GM23338 (cell line): ENCODE measurements at regions not wholly inside any gene's neighbourhood (a gene's known extent, or its start where the extent isn't known, plus 50 kb on each side); places are given as distances from the start of the nearest gene placed in this dataset.

ENCODE experiments used
- ATAC-seq: fragments of 200-7000 bp; cut with Tn5 transposase; 3 replicates; pipeline ENCODE4 v1.9.1; 2020
- DNase-seq: peaks from one replicate; pipeline ENCODE4 v3.0.0-alpha.2; 2015; ENCODE audit warnings: low spot score
- H2AFZ ChIP-seq: fragments of 200-600 bp; sonication (generic); 2 replicates; pipeline ENCODE4 v1.8.0; 2016; ENCODE audit warnings: antibody characterized with exemption, mild to moderate bottlenecking, moderate library complexity
- H3F3A ChIP-seq: fragments of 200-600 bp; sonication (generic); replicated peaks from 2 replicates; pipeline ENCODE4 v1.8.0; 2017; ENCODE audit warnings: antibody characterized with exemption, mixed run types, low read depth
- H3K27ac ChIP-seq: fragments of 200-600 bp; sonication (generic); 2 replicates; pipeline ENCODE4 v1.6.1; 2016; ENCODE audit warnings: low read depth
- H3K27me3 ChIP-seq: fragments of 200-600 bp; sonication (generic); 2 replicates; pipeline ENCODE4 v1.8.0; 2016; ENCODE audit warnings: mild to moderate bottlenecking, mixed run types, moderate library complexity; ENCODE audit not compliant: insufficient read depth
- H3K36me3 ChIP-seq: fragments of 200-600 bp; sonication (generic); 2 replicates; pipeline ENCODE4 v1.8.0; 2016; ENCODE audit warnings: mild to moderate bottlenecking; ENCODE audit not compliant: insufficient read depth
- H3K4me1 ChIP-seq: fragments of 200-600 bp; sonication (generic); 2 replicates; pipeline ENCODE4 v1.8.0; 2016; ENCODE audit warnings: mild to moderate bottlenecking, moderate library complexity; ENCODE audit not compliant: insufficient read depth
- H3K4me2 ChIP-seq: fragments of 200-600 bp; sonication (generic); 2 replicates; pipeline ENCODE4 v1.7.1; 2017; ENCODE audit warnings: mixed run types
- H3K4me3 ChIP-seq: fragments of 200-600 bp; sonication (generic); 2 replicates; pipeline ENCODE4 v1.6.1; 2016; ENCODE audit warnings: mixed run types
- H3K79me2 ChIP-seq: fragments of 200-600 bp; sonication (generic); replicated peaks from 2 replicates; pipeline ENCODE4 v1.8.0; 2017; ENCODE audit warnings: mild to moderate bottlenecking; ENCODE audit not compliant: insufficient read depth
- H3K9me2 ChIP-seq: fragments of 200-600 bp; sonication (generic); 2 replicates; pipeline ENCODE4 v1.8.0; 2017; ENCODE audit not compliant: insufficient read depth
- H4K20me1 ChIP-seq: fragments of 200-600 bp; sonication (generic); replicated peaks from 2 replicates; pipeline ENCODE4 v1.8.0; 2017; ENCODE audit warnings: mild to moderate bottlenecking; ENCODE audit not compliant: insufficient read depth
- H3K27ac Mint-ChIP-seq: 2 replicates; pipeline ENCODE4 v1.8.0; 2020; ENCODE audit warnings: inconsistent platforms, mild to moderate bottlenecking, moderate library complexity, mixed read lengths
- H3K27me3 Mint-ChIP-seq: 3 replicates; pipeline ENCODE4 v1.8.0; 2022; ENCODE audit warnings: low read depth, mild to moderate bottlenecking, moderate library complexity, mixed read lengths, inconsistent platforms; ENCODE audit not compliant: insufficient read depth, poor library complexity
- H3K36me3 Mint-ChIP-seq: 3 replicates; pipeline ENCODE4 v1.8.0; 2021; ENCODE audit warnings: low read depth, mild to moderate bottlenecking, inconsistent platforms, moderate library complexity, mixed read lengths
- H3K4me1 Mint-ChIP-seq: 3 replicates; pipeline ENCODE4 v1.8.0; 2020; ENCODE audit warnings: mild to moderate bottlenecking, inconsistent platforms, mixed read lengths
- H3K4me3 Mint-ChIP-seq: 3 replicates; pipeline ENCODE4 v1.8.0; 2021; ENCODE audit warnings: moderate library complexity, mild to moderate bottlenecking, inconsistent platforms, mixed read lengths
- H3K9me3 Mint-ChIP-seq: 3 replicates; pipeline ENCODE4 v1.8.0; 2020; ENCODE audit warnings: moderate library complexity, mild to moderate bottlenecking, inconsistent platforms, mixed read lengths
- CREB1 ChIP-seq: fragments of 250-450 bp; sonication (Bioruptor Pico); IDR thresholded peaks from 2 replicates; pipeline ENCODE4 v1.5.0; 2020; ENCODE audit warnings: low read depth, mild to moderate bottlenecking, moderate library complexity
- CTCF ChIP-seq, 2 experiments: fragments of 200-600 bp in 1 of 2; sonication (generic) in 1 of 2; conservative IDR thresholded peaks; 2 replicates each; pipeline versions ENCODE4 v1.5.1 to v1.6.1; 2016 to 2017; ENCODE audit warnings: antibody characterized with exemption in 2 of 2, low read depth in 2 of 2, mild to moderate bottlenecking in 2 of 2, moderate library complexity in 1 of 2
- ETS1 ChIP-seq: IDR thresholded peaks from 2 replicates; pipeline ENCODE4 v1.6.1; 2016; ENCODE audit warnings: antibody characterized with exemption
- EZH2 ChIP-seq: fragments of 200-600 bp; sonication (generic); IDR thresholded peaks from one replicate; pipeline ENCODE4 v1.8.0; 2017; ENCODE audit warnings: antibody characterized with exemption, mild to moderate bottlenecking, low read depth; ENCODE audit not compliant: unreplicated experiment
- EZH2phosphoT487 ChIP-seq: fragments of 200-600 bp; sonication (generic); IDR thresholded peaks from one replicate; pipeline ENCODE4 v1.8.1; 2018; ENCODE audit warnings: antibody characterized with exemption; ENCODE audit not compliant: unreplicated experiment
- JUNB ChIP-seq: IDR thresholded peaks from one replicate; pipeline ENCODE4 v1.6.1; 2016; ENCODE audit warnings: antibody characterized with exemption; ENCODE audit not compliant: unreplicated experiment
- POLR2AphosphoS5 ChIP-seq: IDR thresholded peaks from 2 replicates; pipeline ENCODE4 v1.6.1; 2016; ENCODE audit warnings: antibody characterized with exemption, low read depth
- REST ChIP-seq: IDR thresholded peaks from one replicate; pipeline ENCODE4 v1.6.1; 2018; ENCODE audit warnings: antibody characterized with exemption; ENCODE audit not compliant: unreplicated experiment
- STAT1 ChIP-seq: IDR thresholded peaks from one replicate; pipeline ENCODE4 v1.6.1; 2016; ENCODE audit warnings: antibody characterized with exemption; ENCODE audit not compliant: unreplicated experiment
- ZNF114 ChIP-seq: fragments of 250-450 bp; sonication (Bioruptor Pico); IDR thresholded peaks from 2 replicates; pipeline ENCODE4 v1.5.0; 2020; ENCODE audit warnings: mild to moderate bottlenecking, moderate library complexity
- ZNF331 ChIP-seq: fragments of 250-450 bp; sonication (Bioruptor Pico); IDR thresholded peaks from 2 replicates; pipeline ENCODE4 v1.5.0; 2020; ENCODE audit warnings: low read depth, mild to moderate bottlenecking, moderate library complexity

- TF ChIP-seq STAT1: no peak
- no peak for TF ChIP-seq EZH2phosphoT487
- TF ChIP-seq CTCF (conservative IDR thresholded peaks at IDR 0.05; ENCODE audit: low read depth in 2 of 2): no peak
- no peak for TF ChIP-seq EZH2
- no peak for TF ChIP-seq POLR2AphosphoS5
These were observed 315.2 kb downstream of the PCDH10 start (continued) for GRCh38 chr4:133464311-133464710.

- no peaks in the 10 kb centered on the region for H3K79me2 ChIP-seq
- H3K27ac Mint-ChIP-seq: no peak overlapping the region
- no peaks in the 10 kb centered on the region for H3K27me3 Mint-ChIP-seq
- H3K4me3 ChIP-seq: no peak overlapping the region
- no peaks in the 10 kb centered on the region for H3K36me3 ChIP-seq
- no peaks in the 10 kb centered on the region for H3K4me1 ChIP-seq
- H3K4me1 Mint-ChIP-seq: no peaks in the 10 kb centered on the region
- H2AFZ ChIP-seq: no peak overlapping the region
- no peaks in the 10 kb centered on the region for H3K9me3 Mint-ChIP-seq
- no peaks in the 10 kb centered on the region for H4K20me1 ChIP-seq
- H3K36me3 Mint-ChIP-seq: no peaks in the 10 kb centered on the region
- H3F3A ChIP-seq: no peaks in the 10 kb centered on the region
- no peaks in the 10 kb centered on the region for H3K9me2 ChIP-seq
- H3K27me3 ChIP-seq: no peaks in the 10 kb centered on the region
- no peak overlapping the region for H3K4me2 ChIP-seq
- no peak overlapping the region for H3K27ac ChIP-seq
- ATAC-seq (no peak), DNase-seq (no peak)
- H3K4me3 Mint-ChIP-seq: no peak overlapping the region
- TF ChIP-seq STAT1: no peak
- no peak for TF ChIP-seq ZNF331 (CRISPR knock-in tag)
- TF ChIP-seq POLR2AphosphoS5: no peak
- no peak for TF ChIP-seq JUNB
- no peak for TF ChIP-seq CREB1 (CRISPR knock-in tag)
- TF ChIP-seq ZNF114: no peak
- no peak for TF ChIP-seq CTCF (conservative IDR thresholded peaks at IDR 0.05; ENCODE audit: low read depth in 2 of 2)
- no peak for TF ChIP-seq ETS1
- no peak for TF ChIP-seq REST
These were observed 303.6 kb downstream of the PCDH10 start for GRCh38 chr4:133452678-133453077.
